CD14-positive monocyte (primary cell): ENCODE measurements at regions not wholly inside any gene's neighbourhood (a gene's known extent, or its start where the extent isn't known, plus 50 kb on each side); places are given as distances from the start of the nearest gene placed in this dataset.

Experiments used
- DNase-seq, 3 donors: peaks; one replicate each; pipeline ENCODE4 v3.0.0-alpha.2; 2011 to 2022
- H2AFZ ChIP-seq: 2 replicates; pipeline ENCODE4 v1.6.0; 2012; ENCODE audit warnings: mild to moderate bottlenecking, low read depth, low read length, inconsistent platforms; ENCODE audit not compliant: insufficient read depth, poor library complexity, severe bottlenecking
- H3K27ac ChIP-seq, 2 donors: 1 replicate in 1 of 2; 2 replicates in 1 of 2; pipeline ENCODE4 v1.5.1; 2012 to 2013; ENCODE audit warnings: low read length in 2 of 2, control low read depth in 1 of 2, inconsistent platforms in 1 of 2, low read depth in 1 of 2, mild to moderate bottlenecking in 1 of 2
- H3K27me3 ChIP-seq, 2 donors: one replicate each; pipeline versions ENCODE4 v1.6.0 to v1.6.1; 2011 to 2013; ENCODE audit warnings: low read length in 2 of 2; ENCODE audit not compliant: control insufficient read depth in 2 of 2, insufficient read depth in 2 of 2
- H3K36me3 ChIP-seq, 2 donors: replicated peaks in 1 of 2; 1 replicate in 1 of 2; 2 replicates in 1 of 2; pipeline versions ENCODE4 v1.5.1 to v1.6.1; 2012 to 2013; ENCODE audit warnings: low read length in 2 of 2, control low read depth in 1 of 2, inconsistent platforms in 1 of 2, mild to moderate bottlenecking in 1 of 2; ENCODE audit not compliant: insufficient read depth in 2 of 2, control insufficient read depth in 1 of 2
- H3K4me1 ChIP-seq, 2 donors: 1 replicate in 1 of 2; 2 replicates in 1 of 2; pipeline versions ENCODE4 v1.5.1 to v1.6.1; 2012 to 2013; ENCODE audit warnings: low read length in 2 of 2, control low read depth in 1 of 2, inconsistent platforms in 1 of 2, mild to moderate bottlenecking in 1 of 2, moderate library complexity in 1 of 2; ENCODE audit not compliant: insufficient read depth in 2 of 2, control insufficient read depth in 1 of 2
- H3K4me2 ChIP-seq: replicated peaks from 2 replicates; pipeline ENCODE3; 2012; ENCODE audit warnings: low read length, moderate library complexity, mild to moderate bottlenecking; ENCODE audit not compliant: poor library complexity, severe bottlenecking; ENCODE audit errors: extremely low read depth
- H3K4me3 ChIP-seq, 3 experiments: fragments of 200-600 bp in 1 of 3; sonication (generic) in 1 of 3; replicated peaks in 1 of 3; 1 replicate in 2 of 3; 2 replicates in 1 of 3; pipeline ENCODE4 v1.5.1; 2011 to 2013; ENCODE audit warnings: low read length in 3 of 3, mild to moderate bottlenecking in 3 of 3, control low read depth in 2 of 3, low read depth in 2 of 3, inconsistent platforms in 1 of 3, moderate library complexity in 1 of 3
- H3K79me2 ChIP-seq: 2 replicates; pipeline ENCODE4 v1.6.0; 2012; ENCODE audit warnings: mild to moderate bottlenecking, control low read depth, inconsistent platforms, low read length, moderate library complexity; ENCODE audit not compliant: insufficient read depth
- H3K9ac ChIP-seq: 2 replicates; pipeline ENCODE4 v1.6.0; 2017; ENCODE audit warnings: low read length, mild to moderate bottlenecking; ENCODE audit not compliant: insufficient read depth, poor library complexity, severe bottlenecking
- H3K9me3 ChIP-seq, 2 donors: replicated peaks in 1 of 2; 1 replicate in 1 of 2; 2 replicates in 1 of 2; pipeline versions ENCODE4 v1.5.1 to v1.6.1; 2012 to 2013; ENCODE audit warnings: low read length in 2 of 2, control low read depth in 1 of 2; ENCODE audit not compliant: control insufficient read depth in 1 of 2, insufficient read depth in 1 of 2
- H4K20me1 ChIP-seq: 2 replicates; pipeline ENCODE4 v1.6.0; 2012; ENCODE audit warnings: mild to moderate bottlenecking, low read length, control low read depth, moderate library complexity; ENCODE audit not compliant: insufficient read depth
- H3K27ac Mint-ChIP-seq, 7 donors: one replicate each; pipeline ENCODE4 v1.8.0; 2020; ENCODE audit warnings: mild to moderate bottlenecking in 7 of 7, mixed read lengths in 7 of 7, moderate library complexity in 6 of 7, inconsistent platforms in 2 of 7
- H3K27me3 Mint-ChIP-seq, 3 donors: one replicate each; pipeline ENCODE4 v1.8.0; 2021 to 2022; ENCODE audit warnings: low read depth in 3 of 3, mild to moderate bottlenecking in 3 of 3, mixed read lengths in 3 of 3, moderate library complexity in 3 of 3, inconsistent platforms in 1 of 3
- H3K36me3 Mint-ChIP-seq, 2 donors: one replicate each; pipeline ENCODE4 v1.8.0; 2020; ENCODE audit warnings: mixed read lengths in 2 of 2, inconsistent platforms in 1 of 2, mild to moderate bottlenecking in 1 of 2
- H3K4me1 Mint-ChIP-seq: one replicate; pipeline ENCODE4 v1.8.0; 2020; ENCODE audit warnings: mild to moderate bottlenecking, mixed read lengths
- H3K4me3 Mint-ChIP-seq, 2 donors: one replicate each; pipeline ENCODE4 v1.8.0; 2020; ENCODE audit warnings: mild to moderate bottlenecking in 2 of 2, mixed read lengths in 2 of 2, moderate library complexity in 1 of 2
- H3K9me3 Mint-ChIP-seq, 7 donors: one replicate each; pipeline ENCODE4 v1.8.0; 2020 to 2022; ENCODE audit warnings: mixed read lengths in 7 of 7, mild to moderate bottlenecking in 6 of 7, moderate library complexity in 6 of 7, inconsistent platforms in 2 of 7
- CTCF ChIP-seq: fragments of 200-600 bp; IDR thresholded peaks from one replicate; pipeline ENCODE4 v1.8.0; 2022; ENCODE audit warnings: antibody characterized with exemption, mild to moderate bottlenecking
- WGBS: methylation state at CpG from one replicate; pipeline ENCODE4 v1.1.5; 2013; ENCODE audit warnings: missing lambda C conversion rate; ENCODE audit not compliant: insufficient coverage; 5-methylcytosine and 5-hydroxymethylcytosine counted together
- intact Hi-C, 2 donors: fragments of 100-400 bp; cut with micrococcal nuclease; formaldehyde crosslinking; loops; one replicate each; pipeline versions ENCODE4 v1.15.0 to v1.15.1; 2023

GRCh38 chr7:42347616-42348015 lies 110.6 kb upstream of the GLI3 start:
- no peak overlapping the region for H3K27ac Mint-ChIP-seq
- Histone ChIP-seq H3K36me3 (no peaks in the 10 kb centered on the region), H3K9ac (no peak overlapping the region), H2AFZ (no peak overlapping the region), H4K20me1 (no peaks in the 10 kb centered on the region), H3K9me3 (no peaks in the 10 kb centered on the region), H3K4me2 (no peak overlapping the region), H3K4me1 (no peaks in the 10 kb centered on the region), H3K79me2 (no peaks in the 10 kb centered on the region), H3K27me3 (no peaks in the 10 kb centered on the region), H3K27ac (no peak overlapping the region), H3K4me3 (no peak overlapping the region)
- no peak for DNase-seq
- no peak for TF ChIP-seq CTCF
- peaks cover 0 to 5% (median 2%) of the 10 kb centered on the region in 7 donors for H3K9me3 Mint-ChIP-seq
- H3K36me3 Mint-ChIP-seq = no peaks in the 10 kb centered on the region
- peaks cover 0 to 2% (median 0%) of the 10 kb centered on the region in 3 donors for H3K27me3 Mint-ChIP-seq
- intact Hi-C loops = no loop called here
- 77% methylated on average over 2 of the region's 4 CpGs for WGBS
- no peak overlapping the region for H3K4me3 Mint-ChIP-seq
- no peaks in the 10 kb centered on the region for H3K4me1 Mint-ChIP-seq

GRCh38 chr7:42345478-42346299 lies 108.7 kb upstream of the GLI3 start:
- Histone ChIP-seq H3K79me2 (no peaks in the 10 kb centered on the region), H3K9me3 (no peaks in the 10 kb centered on the region), H3K4me3 (no peak overlapping the region), H3K36me3 (no peaks in the 10 kb centered on the region), H3K27me3 (no peaks in the 10 kb centered on the region), H3K4me1 (no peaks in the 10 kb centered on the region), H4K20me1 (no peaks in the 10 kb centered on the region), H2AFZ (no peak overlapping the region), H3K27ac (no peak overlapping the region), H3K9ac (no peak overlapping the region), H3K4me2 (no peak overlapping the region)
- Mint-ChIP-seq H3K27ac (no peak overlapping the region), H3K27me3 (peaks cover 0 to 2% (median 0%) of the 10 kb centered on the region in 3 donors), H3K36me3 (no peaks in the 10 kb centered on the region), H3K9me3 (peaks cover 0 to 3% (median 0%) of the 10 kb centered on the region in 7 donors), H3K4me3 (no peak overlapping the region), H3K4me1 (no peaks in the 10 kb centered on the region)
- no peak for TF ChIP-seq CTCF
- intact Hi-C loops = no loop called here
- no peak for DNase-seq
- no CpG with 5 or more reads among the region's 1 CpG for whole genome bisulfite sequencing
